ENCODE measurements at regions not wholly inside any gene's neighbourhood (a gene's known extent, or its start where the extent isn't known, plus 50 kb on each side); places are given as distances from the start of the nearest gene placed in this dataset.

DNA sequence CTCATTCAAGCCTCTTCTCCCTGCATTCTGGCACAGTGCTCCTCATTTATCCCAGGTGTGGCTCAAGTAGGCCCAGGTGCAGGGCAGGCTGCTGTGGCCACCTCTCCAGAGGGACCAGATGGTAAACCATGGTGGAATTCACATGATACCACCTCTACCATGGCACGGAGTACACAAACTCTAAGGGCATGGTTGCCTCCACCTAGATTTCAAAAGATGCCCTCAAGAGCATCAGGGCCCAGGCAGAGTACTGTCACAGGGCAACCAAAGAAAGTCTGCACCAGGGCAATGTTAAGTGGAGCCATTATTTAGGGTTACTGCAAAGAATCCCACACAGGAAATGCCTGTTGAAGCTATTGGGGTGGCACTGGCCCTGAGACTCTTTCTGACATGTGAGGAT lies 647.1 kb upstream of the MIR17HG start:
- no peaks in the 10 kb centered on the region for H3K27me3 ChIP-seq (ENCODE audit: low read depth)
- TF ChIP-seq, protein P1, sequence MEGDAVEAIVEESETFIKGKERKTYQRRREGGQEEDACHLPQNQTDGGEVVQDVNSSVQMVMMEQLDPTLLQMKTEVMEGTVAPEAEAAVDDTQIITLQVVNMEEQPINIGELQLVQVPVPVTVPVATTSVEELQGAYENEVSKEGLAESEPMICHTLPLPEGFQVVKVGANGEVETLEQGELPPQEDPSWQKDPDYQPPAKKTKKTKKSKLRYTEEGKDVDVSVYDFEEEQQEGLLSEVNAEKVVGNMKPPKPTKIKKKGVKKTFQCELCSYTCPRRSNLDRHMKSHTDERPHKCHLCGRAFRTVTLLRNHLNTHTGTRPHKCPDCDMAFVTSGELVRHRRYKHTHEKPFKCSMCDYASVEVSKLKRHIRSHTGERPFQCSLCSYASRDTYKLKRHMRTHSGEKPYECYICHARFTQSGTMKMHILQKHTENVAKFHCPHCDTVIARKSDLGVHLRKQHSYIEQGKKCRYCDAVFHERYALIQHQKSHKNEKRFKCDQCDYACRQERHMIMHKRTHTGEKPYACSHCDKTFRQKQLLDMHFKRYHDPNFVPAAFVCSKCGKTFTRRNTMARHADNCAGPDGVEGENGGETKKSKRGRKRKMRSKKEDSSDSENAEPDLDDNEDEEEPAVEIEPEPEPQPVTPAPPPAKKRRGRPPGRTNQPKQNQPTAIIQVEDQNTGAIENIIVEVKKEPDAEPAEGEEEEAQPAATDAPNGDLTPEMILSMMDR (IDR thresholded peaks at IDR 0.05; ENCODE audit: borderline replicate concordance) = no peak
- H3K4me1 ChIP-seq = no peaks in the 10 kb centered on the region
- H3K9me3 ChIP-seq (replicated peaks) = no peaks in the 10 kb centered on the region
- intact Hi-C loops (cut with micrococcal nuclease) = no loop called here
- H3K4me3 ChIP-seq = no peak overlapping the region
- H3K36me3 ChIP-seq = no peaks in the 10 kb centered on the region
- H3K27ac ChIP-seq (replicated peaks) = no peak overlapping the region
- no peak for DNase-seq

- no peak overlapping the region for H3K4me3 ChIP-seq
- TF ChIP-seq, protein P1 (IDR thresholded peaks at IDR 0.05; ENCODE audit: borderline replicate concordance) = no peak
- no peaks in the 10 kb centered on the region for H3K9me3 ChIP-seq (replicated peaks)
- intact Hi-C loops (cut with micrococcal nuclease) = no loop called here
- H3K27me3 ChIP-seq (ENCODE audit: low read depth) = no peaks in the 10 kb centered on the region
- H3K4me1 ChIP-seq = no peaks in the 10 kb centered on the region
- H3K27ac ChIP-seq (replicated peaks) = no peak overlapping the region
- no peaks in the 10 kb centered on the region for H3K36me3 ChIP-seq
- DNase-seq = no peak
Observed at GRCh38 chr13:90701264-90701663, 646.2 kb upstream of the MIR17HG start.

DNA sequence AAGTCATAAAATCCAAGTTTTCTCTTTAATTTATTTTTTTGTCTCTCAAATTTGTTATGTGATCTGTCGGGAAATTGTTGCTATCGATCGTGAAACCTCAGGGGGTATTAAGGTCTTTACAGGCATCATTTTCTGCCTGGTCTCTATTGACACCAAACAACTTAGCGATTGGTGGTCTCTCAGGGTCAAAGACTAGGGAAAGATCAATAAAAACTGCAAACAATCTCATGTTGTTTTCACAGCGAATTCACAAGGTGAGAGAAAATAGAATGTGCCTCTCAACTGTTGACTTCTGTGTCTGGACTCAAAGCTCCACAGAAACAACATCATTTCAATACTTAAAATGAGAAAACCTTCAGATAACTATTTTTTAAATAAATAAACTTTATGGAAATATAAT lies 645.4 kb upstream of the MIR17HG start:
- intact Hi-C loops (cut with micrococcal nuclease) = no loop called here
- Histone ChIP-seq H3K4me1 (no peaks in the 10 kb centered on the region), H3K36me3 (no peaks in the 10 kb centered on the region), H3K9me3 (replicated peaks) (no peaks in the 10 kb centered on the region), H3K27me3 (ENCODE audit: low read depth) (no peaks in the 10 kb centered on the region), H3K4me3 (no peak overlapping the region), H3K27ac (replicated peaks) (no peak overlapping the region)
- TF ChIP-seq, protein P1 (IDR thresholded peaks at IDR 0.05; ENCODE audit: borderline replicate concordance) = no peak
- no peak for DNase-seq

DNA sequence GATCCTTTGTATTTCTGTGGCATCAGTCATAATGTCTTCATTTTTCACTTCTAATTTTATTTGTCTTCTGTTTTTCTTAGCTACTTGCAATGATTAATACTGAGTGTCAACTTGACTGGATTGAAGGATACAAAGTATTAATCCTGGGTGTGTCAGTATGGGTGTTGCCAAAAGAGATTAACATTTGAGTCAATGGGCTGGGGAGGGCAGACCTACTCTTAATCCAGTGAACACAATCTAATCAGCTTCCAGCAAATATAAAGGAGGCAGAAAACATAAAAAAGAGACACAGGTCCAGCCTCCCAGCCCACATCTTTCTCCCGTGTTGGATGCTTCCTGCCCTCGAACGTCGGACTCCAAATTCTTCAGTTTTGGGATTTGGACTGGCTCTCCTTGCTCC lies 640.9 kb upstream of the MIR17HG start:
- Histone ChIP-seq H3K4me1 (no peaks in the 10 kb centered on the region), H3K4me3 (no peak overlapping the region), H3K36me3 (no peaks in the 10 kb centered on the region), H3K9me3 (replicated peaks) (no peaks in the 10 kb centered on the region), H3K27ac (replicated peaks) (no peak overlapping the region), H3K27me3 (ENCODE audit: low read depth) (no peaks in the 10 kb centered on the region)
- DNase-seq = no peak
- TF ChIP-seq, protein P1 (IDR thresholded peaks at IDR 0.05; ENCODE audit: borderline replicate concordance) = no peak
- intact Hi-C loops (cut with micrococcal nuclease) = no loop called here

GRCh38 chr13:90708128-90708527 lies 639.4 kb upstream of the MIR17HG start:
- Histone ChIP-seq H3K27ac (replicated peaks) (no peak overlapping the region), H3K36me3 (no peaks in the 10 kb centered on the region), H3K27me3 (ENCODE audit: low read depth) (no peaks in the 10 kb centered on the region), H3K9me3 (replicated peaks) (no peaks in the 10 kb centered on the region), H3K4me3 (no peak overlapping the region), H3K4me1 (no peaks in the 10 kb centered on the region)
- intact Hi-C loops (cut with micrococcal nuclease) = no loop called here
- DNase-seq = no peak
- TF ChIP-seq, protein P1 (IDR thresholded peaks at IDR 0.05; ENCODE audit: borderline replicate concordance) = no peak

DNA sequence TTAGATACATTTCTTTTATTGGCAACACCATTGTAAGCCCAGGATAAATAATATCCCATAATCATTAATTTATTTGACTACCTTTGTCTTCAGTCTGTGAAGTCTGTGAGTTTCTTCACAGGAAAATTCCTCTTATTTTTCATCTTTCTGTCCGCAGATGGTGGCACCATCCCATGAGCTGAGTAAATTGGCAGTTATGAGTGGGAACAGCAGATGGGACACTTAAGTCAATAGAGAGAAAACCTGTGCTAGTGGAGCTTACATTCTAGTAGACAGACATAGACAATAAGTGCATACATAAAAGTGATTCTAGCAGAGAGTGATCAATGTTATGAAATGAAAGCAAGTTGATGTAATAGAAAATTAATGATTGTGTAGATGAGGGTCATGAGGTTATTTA lies 638.2 kb upstream of the MIR17HG start:
- H3K27ac ChIP-seq (replicated peaks) = no peak overlapping the region
- intact Hi-C loops (cut with micrococcal nuclease) = no loop called here
- H3K4me3 ChIP-seq = no peak overlapping the region
- no peaks in the 10 kb centered on the region for H3K36me3 ChIP-seq
- no peaks in the 10 kb centered on the region for H3K27me3 ChIP-seq (ENCODE audit: low read depth)
- no peaks in the 10 kb centered on the region for H3K4me1 ChIP-seq
- no peak for DNase-seq
- TF ChIP-seq, protein P1 (IDR thresholded peaks at IDR 0.05; ENCODE audit: borderline replicate concordance) = no peak
- no peaks in the 10 kb centered on the region for H3K9me3 ChIP-seq (replicated peaks)

Data from left ventricle myocardium inferior (tissue), 1 donor.